HepG2 (cell line): ENCODE measurements at regions not wholly inside any gene's neighbourhood (a gene's known extent, or its start where the extent isn't known, plus 50 kb on each side); places are given as distances from the start of the nearest gene placed in this dataset.

Experiments used
- ATAC-seq: fragments of 200-7000 bp; cut with Tn5 transposase; 3 replicates; pipeline ENCODE4 v1.9.1; 2020; ENCODE audit warnings: mild to moderate bottlenecking, moderate library complexity
- BruUV-seq: library from RNA; stranded (reverse); fragments of 400-500 nt; replicated peaks from 2 replicates; lab custom pipeline; 2021; lab: Mats Ljungman, UMichigan
- CTCF ChIA-PET: fragments of 300-600 bp; formaldehyde crosslinking; extraction: SDS; loops from one replicate; lab custom pipeline; 2021; ENCODE audit warnings: low total read pairs, inconsistent platforms, low intra/inter-chr PET ratio; lab: Yijun Ruan, JAX
- POLR2A ChIA-PET: fragments of 350-600 bp; sonication (Branson Sonifier 250); formaldehyde crosslinking; loops from one replicate; lab custom pipeline; 2020; ENCODE audit warnings: antibody characterized with exemption, inconsistent platforms; lab: Yijun Ruan, JAX
- DNase-seq: peaks from one replicate; pipeline ENCODE4 v3.0.0-alpha.2; 2015; ENCODE audit warnings: low spot score
- FAIRE-seq: peaks from 3 replicates; lab custom pipeline; 2011; peaks lifted over from hg19 to GRCh38; lab: Jason Lieb, UNC
- H2AFZ ChIP-seq: one replicate; pipeline ENCODE4 v1.6.1; 2011; ENCODE audit warnings: low read length, inconsistent platforms
- H3K27ac ChIP-seq: fragments of 300-600 bp; 3 replicates; pipeline ENCODE4 v1.8.0; 2011; ENCODE audit warnings: mixed run types, mild to moderate bottlenecking, mixed read lengths, low read length, inconsistent platforms; ENCODE audit not compliant: insufficient read depth; ENCODE audit errors: extremely low read length
- H3K27me3 ChIP-seq, 2 experiments: fragments of 200-600 bp in 1 of 2; 2 replicates in 1 of 2; 3 replicates in 1 of 2; pipeline versions ENCODE4 v1.6.0 to v1.8.0; 2011; ENCODE audit warnings: low read length in 2 of 2, mild to moderate bottlenecking in 2 of 2, moderate library complexity in 2 of 2, inconsistent platforms in 1 of 2; ENCODE audit not compliant: insufficient read depth in 2 of 2, control insufficient read depth in 1 of 2
- H3K36me3 ChIP-seq, 2 experiments: fragments of 200-600 bp in 1 of 2; replicated peaks in 1 of 2; 2 replicates in 1 of 2; 3 replicates in 1 of 2; pipeline versions ENCODE4 v1.5.1 to v1.8.0; 2011; ENCODE audit warnings: low read length in 2 of 2, inconsistent platforms in 1 of 2; ENCODE audit not compliant: insufficient read depth in 2 of 2, control insufficient read depth in 1 of 2
- H3K4me1 ChIP-seq: 2 replicates; pipeline ENCODE4 v1.5.1; 2012; ENCODE audit warnings: low read length, inconsistent platforms; ENCODE audit not compliant: insufficient read depth
- H3K4me2 ChIP-seq: 2 replicates; pipeline ENCODE4 v1.6.0; 2011; ENCODE audit warnings: low read depth, low read length, inconsistent platforms
- H3K4me3 ChIP-seq, 3 experiments: fragments of 200-600 bp in 1 of 3; sonication (generic), shearing (Covaris generic) in 1 of 3; replicated peaks in 1 of 3; 2 replicates each; pipeline ENCODE4 v1.5.1; 2011 to 2016; ENCODE audit warnings: low read length in 3 of 3, inconsistent platforms in 2 of 3, low read depth in 2 of 3, mild to moderate bottlenecking in 2 of 3, control low read depth in 1 of 3, mixed read lengths in 1 of 3; ENCODE audit not compliant: insufficient read depth in 1 of 3
- H3K79me2 ChIP-seq: one replicate; pipeline ENCODE4 v1.6.1; 2011; ENCODE audit warnings: low read length, inconsistent platforms; ENCODE audit not compliant: insufficient read depth
- H3K9ac ChIP-seq: 2 replicates; pipeline ENCODE4 v1.6.0; 2011; ENCODE audit warnings: mild to moderate bottlenecking, low read depth, low read length, inconsistent platforms; ENCODE audit not compliant: insufficient read depth
- H3K9me3 ChIP-seq: 2 replicates; pipeline ENCODE4 v1.5.1; 2012; ENCODE audit warnings: mild to moderate bottlenecking, low read length
- H4K20me1 ChIP-seq: 2 replicates; pipeline ENCODE4 v1.6.0; 2011; ENCODE audit warnings: inconsistent platforms, mild to moderate bottlenecking, low read length, moderate library complexity; ENCODE audit not compliant: insufficient read depth
- HMG20A ChIP-seq: IDR thresholded peaks from 2 replicates; pipeline ENCODE4 v1.6.1; 2016; ENCODE audit warnings: borderline replicate concordance
- IRF2 ChIP-seq: IDR thresholded peaks from 2 replicates; pipeline ENCODE4 v1.6.1; 2018; ENCODE audit warnings: missing genetic modification reagents, missing compliant biosample characterization
- JUN ChIP-seq: sonication (generic); formaldehyde crosslinking; IDR thresholded peaks from 2 replicates; pipeline ENCODE4 v1.4.0; 2020; ENCODE audit warnings: mild to moderate bottlenecking, missing genetic modification reagents
- KAT2B ChIP-seq: fragments of 150-350 bp; IDR thresholded peaks from 2 replicates; pipeline ENCODE4 v1.6.1; 2014; ENCODE audit warnings: low read depth, low read length, borderline replicate concordance
- KAT8 ChIP-seq: IDR thresholded peaks from 2 replicates; pipeline ENCODE4 v1.6.1; 2016; ENCODE audit warnings: missing genetic modification reagents, missing compliant biosample characterization
- KMT2B ChIP-seq: IDR thresholded peaks from 2 replicates; pipeline ENCODE4 v1.6.1; 2016; ENCODE audit warnings: missing genetic modification reagents, missing compliant biosample characterization
- MXD4 ChIP-seq: IDR thresholded peaks from 2 replicates; pipeline ENCODE4 v1.6.1; 2016; ENCODE audit warnings: mild to moderate bottlenecking, missing biosample characterization, missing genetic modification reagents
- NFE2L1 ChIP-seq: sonication (generic); formaldehyde crosslinking; IDR thresholded peaks from 2 replicates; pipeline ENCODE4 v1.4.0; 2020; ENCODE audit warnings: missing genetic modification reagents, mild to moderate bottlenecking, borderline replicate concordance
- SKI ChIP-seq: fragments of 450-650 bp; IDR thresholded peaks from one replicate; pipeline ENCODE4 v1.6.1; 2018; ENCODE audit warnings: mild to moderate bottlenecking; ENCODE audit not compliant: partially characterized antibody
- TRIM24 ChIP-seq: sonication (generic); formaldehyde crosslinking; IDR thresholded peaks from 2 replicates; pipeline ENCODE4 v1.8.0; 2022; ENCODE audit warnings: mild to moderate bottlenecking, missing genetic modification reagents
- ZNF552 ChIP-seq: sonication (generic); formaldehyde crosslinking; IDR thresholded peaks from 2 replicates; pipeline ENCODE4 v1.9.0; 2022; ENCODE audit warnings: missing genetic modification reagents, mild to moderate bottlenecking, borderline replicate concordance
- ZNF589 ChIP-seq: sonication (generic); formaldehyde crosslinking; conservative IDR thresholded peaks from 2 replicates; pipeline ENCODE4 v1.8.0; 2022; ENCODE audit warnings: mild to moderate bottlenecking, moderate library complexity, missing genetic modification reagents
- ZNF7 ChIP-seq: IDR thresholded peaks from 2 replicates; pipeline ENCODE4 v1.6.1; 2016; ENCODE audit warnings: missing biosample characterization, missing genetic modification reagents
- WGBS: methylation state at CpG from one replicate; pipeline ENCODE4 v1.1.6; 2017; ENCODE audit warnings: low lambda C conversion rate; 5-methylcytosine and 5-hydroxymethylcytosine counted together
- in situ Hi-C: cut with HindIII; loops from 2 replicates; pipeline ENCODE4 v1.10.0; 2017; ENCODE audit warnings: low pct_unique_long_range_greater_than_20kb; ENCODE audit not compliant: extremely low pct_ligation_motif_present
- intact Hi-C: fragments of 100-400 bp; cut with micrococcal nuclease; formaldehyde crosslinking; loops from one replicate; pipeline ENCODE4 v1.10.0; 2022; ENCODE audit not compliant: unreplicated experiment
- TF ChIP-seq, protein P1 (sequence below): fragments of 450-650 bp; IDR thresholded peaks from 2 replicates; pipeline ENCODE4 v1.6.1; 2017
- TF ChIP-seq, protein P2 (sequence below): sonication (generic); formaldehyde crosslinking; IDR thresholded peaks from 2 replicates; pipeline ENCODE4 v1.4.0; 2020; ENCODE audit warnings: missing genetic modification reagents
- TF ChIP-seq, protein P3 (sequence below): sonication (generic); formaldehyde crosslinking; IDR thresholded peaks from 2 replicates; pipeline ENCODE4 v1.5.0; 2020; ENCODE audit warnings: missing genetic modification reagents
- TF ChIP-seq, protein P4 (sequence below): sonication (generic); formaldehyde crosslinking; IDR thresholded peaks from 2 replicates; pipeline ENCODE4 v1.5.0; 2020; ENCODE audit warnings: missing genetic modification reagents, mild to moderate bottlenecking, borderline replicate concordance
- TF ChIP-seq, protein P5 (sequence below): sonication (generic); formaldehyde crosslinking; IDR thresholded peaks from 2 replicates; pipeline ENCODE4 v1.5.1; 2020; ENCODE audit warnings: missing genetic modification reagents, mild to moderate bottlenecking, borderline replicate concordance

DNA sequence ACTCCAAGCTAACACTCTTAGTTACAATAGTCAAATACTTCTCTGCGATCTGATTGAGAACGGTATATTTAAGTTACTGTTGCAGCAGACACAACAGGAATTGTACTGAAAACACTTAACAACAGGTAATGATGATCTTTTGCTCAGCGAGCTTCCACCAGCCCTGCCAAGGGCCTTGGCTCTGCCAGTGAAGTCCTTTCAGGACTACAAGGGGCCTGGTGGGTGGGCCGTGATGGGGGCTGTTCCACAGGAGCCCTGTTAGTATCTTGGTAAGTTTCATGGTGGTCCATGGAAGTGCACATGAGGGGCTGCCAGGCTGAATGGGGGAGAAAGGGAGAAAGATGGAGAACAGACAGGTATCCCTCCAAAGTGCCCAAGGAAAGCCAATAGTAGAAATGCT lies 178.6 kb upstream of the DOK6 start:
- CTCF ChIA-PET, result no interaction called here
- POLR2A ChIA-PET, result no interaction called here
- Histone ChIP-seq H3K4me2 (no peak overlapping the region), H2AFZ (no peak overlapping the region), H3K79me2 (no peaks in the 10 kb centered on the region), H3K27me3 (no peaks in the 10 kb centered on the region; a peak in 1 of 5 replicates)
- ATAC-seq (no peak), DNase-seq (no peak)
- TF ChIP-seq, protein P1, sequence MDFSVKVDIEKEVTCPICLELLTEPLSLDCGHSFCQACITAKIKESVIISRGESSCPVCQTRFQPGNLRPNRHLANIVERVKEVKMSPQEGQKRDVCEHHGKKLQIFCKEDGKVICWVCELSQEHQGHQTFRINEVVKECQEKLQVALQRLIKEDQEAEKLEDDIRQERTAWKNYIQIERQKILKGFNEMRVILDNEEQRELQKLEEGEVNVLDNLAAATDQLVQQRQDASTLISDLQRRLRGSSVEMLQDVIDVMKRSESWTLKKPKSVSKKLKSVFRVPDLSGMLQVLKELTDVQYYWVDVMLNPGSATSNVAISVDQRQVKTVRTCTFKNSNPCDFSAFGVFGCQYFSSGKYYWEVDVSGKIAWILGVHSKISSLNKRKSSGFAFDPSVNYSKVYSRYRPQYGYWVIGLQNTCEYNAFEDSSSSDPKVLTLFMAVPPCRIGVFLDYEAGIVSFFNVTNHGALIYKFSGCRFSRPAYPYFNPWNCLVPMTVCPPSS, result no peak
- no peak for TF ChIP-seq KAT8 (CRISPR knock-in tag)
- TF ChIP-seq, protein P2, sequence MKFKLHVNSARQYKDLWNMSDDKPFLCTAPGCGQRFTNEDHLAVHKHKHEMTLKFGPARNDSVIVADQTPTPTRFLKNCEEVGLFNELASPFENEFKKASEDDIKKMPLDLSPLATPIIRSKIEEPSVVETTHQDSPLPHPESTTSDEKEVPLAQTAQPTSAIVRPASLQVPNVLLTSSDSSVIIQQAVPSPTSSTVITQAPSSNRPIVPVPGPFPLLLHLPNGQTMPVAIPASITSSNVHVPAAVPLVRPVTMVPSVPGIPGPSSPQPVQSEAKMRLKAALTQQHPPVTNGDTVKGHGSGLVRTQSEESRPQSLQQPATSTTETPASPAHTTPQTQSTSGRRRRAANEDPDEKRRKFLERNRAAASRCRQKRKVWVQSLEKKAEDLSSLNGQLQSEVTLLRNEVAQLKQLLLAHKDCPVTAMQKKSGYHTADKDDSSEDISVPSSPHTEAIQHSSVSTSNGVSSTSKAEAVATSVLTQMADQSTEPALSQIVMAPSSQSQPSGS (CRISPR knock-in tag), result no peak
- TF ChIP-seq KMT2B (CRISPR knock-in tag), result no peak
- TF ChIP-seq, protein P3, sequence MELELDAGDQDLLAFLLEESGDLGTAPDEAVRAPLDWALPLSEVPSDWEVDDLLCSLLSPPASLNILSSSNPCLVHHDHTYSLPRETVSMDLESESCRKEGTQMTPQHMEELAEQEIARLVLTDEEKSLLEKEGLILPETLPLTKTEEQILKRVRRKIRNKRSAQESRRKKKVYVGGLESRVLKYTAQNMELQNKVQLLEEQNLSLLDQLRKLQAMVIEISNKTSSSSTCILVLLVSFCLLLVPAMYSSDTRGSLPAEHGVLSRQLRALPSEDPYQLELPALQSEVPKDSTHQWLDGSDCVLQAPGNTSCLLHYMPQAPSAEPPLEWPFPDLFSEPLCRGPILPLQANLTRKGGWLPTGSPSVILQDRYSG (CRISPR knock-in tag), result no peak
- TF ChIP-seq TRIM24 (CRISPR knock-in tag), result no peak
- no peak for TF ChIP-seq JUN (CRISPR knock-in tag)
- TF ChIP-seq KAT2B, result no peak
- no peak for TF ChIP-seq ZNF552 (CRISPR knock-in tag)
- TF ChIP-seq ZNF7 (CRISPR knock-in tag), result no peak
- no peak for TF ChIP-seq MXD4 (CRISPR knock-in tag)
- no peak for TF ChIP-seq HMG20A (CRISPR knock-in tag)
- no peak for TF ChIP-seq IRF2 (CRISPR knock-in tag)
- TF ChIP-seq NFE2L1 (CRISPR knock-in tag), result no peak
- TF ChIP-seq, protein P4, sequence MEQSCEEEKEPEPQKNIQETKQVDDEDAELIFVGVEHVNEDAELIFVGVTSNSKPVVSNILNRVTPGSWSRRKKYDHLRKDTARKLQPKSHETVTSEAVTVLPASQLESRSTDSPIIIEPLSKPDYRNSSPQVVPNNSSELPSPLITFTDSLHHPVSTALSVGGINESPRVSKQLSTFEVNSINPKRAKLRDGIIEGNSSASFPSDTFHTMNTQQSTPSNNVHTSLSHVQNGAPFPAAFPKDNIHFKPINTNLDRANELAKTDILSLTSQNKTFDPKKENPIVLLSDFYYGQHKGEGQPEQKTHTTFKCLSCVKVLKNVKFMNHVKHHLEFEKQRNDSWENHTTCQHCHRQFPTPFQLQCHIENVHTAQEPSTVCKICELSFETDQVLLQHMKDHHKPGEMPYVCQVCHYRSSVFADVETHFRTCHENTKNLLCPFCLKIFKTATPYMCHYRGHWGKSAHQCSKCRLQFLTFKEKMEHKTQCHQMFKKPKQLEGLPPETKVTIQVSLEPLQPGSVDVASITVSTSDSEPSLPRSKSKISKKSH (CRISPR knock-in tag), result no peak
- TF ChIP-seq, protein P5, sequence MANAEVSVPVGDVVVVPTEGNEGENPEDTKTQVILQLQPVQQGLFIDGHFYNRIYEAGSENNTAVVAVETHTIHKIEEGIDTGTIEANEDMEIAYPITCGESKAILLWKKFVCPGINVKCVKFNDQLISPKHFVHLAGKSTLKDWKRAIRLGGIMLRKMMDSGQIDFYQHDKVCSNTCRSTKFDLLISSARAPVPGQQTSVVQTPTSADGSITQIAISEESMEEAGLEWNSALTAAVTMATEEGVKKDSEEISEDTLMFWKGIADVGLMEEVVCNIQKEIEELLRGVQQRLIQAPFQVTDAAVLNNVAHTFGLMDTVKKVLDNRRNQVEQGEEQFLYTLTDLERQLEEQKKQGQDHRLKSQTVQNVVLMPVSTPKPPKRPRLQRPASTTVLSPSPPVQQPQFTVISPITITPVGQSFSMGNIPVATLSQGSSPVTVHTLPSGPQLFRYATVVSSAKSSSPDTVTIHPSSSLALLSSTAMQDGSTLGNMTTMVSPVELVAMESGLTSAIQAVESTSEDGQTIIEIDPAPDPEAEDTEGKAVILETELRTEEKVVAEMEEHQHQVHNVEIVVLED (CRISPR knock-in tag), result no peak
- no peak for TF ChIP-seq ZNF589
- TF ChIP-seq SKI, result no peak
- TF ChIP-seq, all 625 proteins: peak for 0
- no peaks in the 10 kb centered on the region for H3K36me3 ChIP-seq
- FAIRE-seq, result no peak
- intact Hi-C loops, result no loop called here
- H3K9me3 ChIP-seq, result no peaks in the 10 kb centered on the region
- BruUV-seq, result no TSS peak
- in situ Hi-C loops, result no loop called here
- no peak overlapping the region for H3K9ac ChIP-seq
- 47% methylated on average over 4 of the region's 4 CpGs for WGBS
- H3K27ac ChIP-seq, result no peak overlapping the region
- H4K20me1 ChIP-seq, result no peaks in the 10 kb centered on the region
- no peaks in the 10 kb centered on the region for H3K4me1 ChIP-seq
- no peak overlapping the region for H3K4me3 ChIP-seq
